ENCODE measurements at regions not wholly inside any gene's neighbourhood (a gene's known extent, or its start where the extent isn't known, plus 50 kb on each side); places are given as distances from the start of the nearest gene placed in this dataset.

DNA sequence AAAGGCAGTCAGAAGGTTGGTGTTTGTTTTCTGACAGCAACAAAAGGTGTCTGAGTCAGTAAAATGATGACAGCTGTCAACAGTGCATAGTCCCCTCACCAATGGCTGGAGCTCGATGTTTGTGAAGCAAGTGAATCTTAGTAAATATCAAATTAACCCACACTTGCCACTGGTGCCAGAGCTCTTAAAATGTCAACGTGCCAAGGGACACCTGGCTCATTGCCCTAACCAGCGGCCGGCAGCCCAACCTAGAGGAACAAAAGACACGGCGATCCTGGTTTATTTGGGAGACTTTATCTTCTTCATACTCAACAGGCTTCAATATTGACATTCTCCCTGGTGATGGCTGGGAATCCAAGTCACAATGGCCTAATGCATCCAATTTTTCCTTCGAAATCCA is 143.4 kb downstream of the CPEB2 start:
- TF ChIP-seq, protein P1, sequence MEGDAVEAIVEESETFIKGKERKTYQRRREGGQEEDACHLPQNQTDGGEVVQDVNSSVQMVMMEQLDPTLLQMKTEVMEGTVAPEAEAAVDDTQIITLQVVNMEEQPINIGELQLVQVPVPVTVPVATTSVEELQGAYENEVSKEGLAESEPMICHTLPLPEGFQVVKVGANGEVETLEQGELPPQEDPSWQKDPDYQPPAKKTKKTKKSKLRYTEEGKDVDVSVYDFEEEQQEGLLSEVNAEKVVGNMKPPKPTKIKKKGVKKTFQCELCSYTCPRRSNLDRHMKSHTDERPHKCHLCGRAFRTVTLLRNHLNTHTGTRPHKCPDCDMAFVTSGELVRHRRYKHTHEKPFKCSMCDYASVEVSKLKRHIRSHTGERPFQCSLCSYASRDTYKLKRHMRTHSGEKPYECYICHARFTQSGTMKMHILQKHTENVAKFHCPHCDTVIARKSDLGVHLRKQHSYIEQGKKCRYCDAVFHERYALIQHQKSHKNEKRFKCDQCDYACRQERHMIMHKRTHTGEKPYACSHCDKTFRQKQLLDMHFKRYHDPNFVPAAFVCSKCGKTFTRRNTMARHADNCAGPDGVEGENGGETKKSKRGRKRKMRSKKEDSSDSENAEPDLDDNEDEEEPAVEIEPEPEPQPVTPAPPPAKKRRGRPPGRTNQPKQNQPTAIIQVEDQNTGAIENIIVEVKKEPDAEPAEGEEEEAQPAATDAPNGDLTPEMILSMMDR (IDR thresholded peaks at IDR 0.05), result no peak
- TF ChIP-seq POLR2AphosphoS5 (IDR thresholded peaks at IDR 0.05) (no peak), POLR2A (IDR thresholded peaks at IDR 0.05) (no peak)
